ENCODE measurements at regions not wholly inside any gene's neighbourhood (a gene's known extent, or its start where the extent isn't known, plus 50 kb on each side); places are given as distances from the start of the nearest gene placed in this dataset.

GRCh38 chr13:106989876-106990275, 421.9 kb upstream of the ARGLU1 start:
- peak; percentile 55 for DNase-seq

GRCh38 chr13:106987427-106987785, 419.5 kb upstream of the ARGLU1 start:
- DNase-seq = no peak

- DNase-seq = no peak
Observed at GRCh38 chr13:106986687-106987426, 418.9 kb upstream of the ARGLU1 start.

- DNase-seq = peak; percentile 57
Observed at GRCh38 chr13:106986033-106986484, 418.1 kb upstream of the ARGLU1 start.

- no peak for DNase-seq
Observed at GRCh38 chr13:106985481-106985880, 417.5 kb upstream of the ARGLU1 start.

GRCh38 chr13:106981051-106981450, 413.1 kb upstream of the ARGLU1 start:
- no peak for DNase-seq

- no peak for DNase-seq
Observed at GRCh38 chr13:106967391-106967790, 399.5 kb upstream of the ARGLU1 start.

- DNase-seq = no peak
Observed at GRCh38 chr13:106963151-106963550, 395.2 kb upstream of the ARGLU1 start.

GRCh38 chr13:106961651-106962050, 393.7 kb upstream of the ARGLU1 start:
- DNase-seq = no peak

GRCh38 chr13:106961216-106961615, 393.3 kb upstream of the ARGLU1 start:
- no peak for DNase-seq

GRCh38 chr13:106958621-106959048, 390.7 kb upstream of the ARGLU1 start:
- DNase-seq = no peak

GRCh38 chr13:106942563-106942962, 374.6 kb upstream of the ARGLU1 start:
- DNase-seq = no peak

GRCh38 chr13:106941779-106942178, 373.8 kb upstream of the ARGLU1 start:
- no peak for DNase-seq

- DNase-seq = no peak
Observed at GRCh38 chr13:106927421-106927820, 359.5 kb upstream of the ARGLU1 start.

- DNase-seq = no peak
Observed at GRCh38 chr13:106922384-106922783, 354.4 kb upstream of the ARGLU1 start.

- no peak for DNase-seq
Observed at GRCh38 chr13:106919638-106920037, 351.7 kb upstream of the ARGLU1 start.

- DNase-seq = no peak
Observed at GRCh38 chr13:106919133-106919532, 351.2 kb upstream of the ARGLU1 start.

GRCh38 chr13:106918557-106918860, 350.6 kb upstream of the ARGLU1 start:
- DNase-seq = no peak

GRCh38 chr13:106917673-106918556, 350.0 kb upstream of the ARGLU1 start:
- DNase-seq = peak; percentile 77

- DNase-seq = no peak
Observed at GRCh38 chr13:106917024-106917571, 349.2 kb upstream of the ARGLU1 start.

GRCh38 chr13:106916329-106916976, 348.5 kb upstream of the ARGLU1 start:
- DNase-seq = peak; percentile 43

- no peak for DNase-seq
Observed at GRCh38 chr13:106915146-106915545, 347.2 kb upstream of the ARGLU1 start.

GRCh38 chr13:106911627-106912026, 343.7 kb upstream of the ARGLU1 start:
- DNase-seq = no peak

Measured in fibroblast of skin of right quadriceps (primary cell).